Keratinocyte (primary cell): ENCODE measurements at regions not wholly inside any gene's neighbourhood (a gene's known extent, or its start where the extent isn't known, plus 50 kb on each side); places are given as distances from the start of the nearest gene placed in this dataset.

Experiments used
- DNase-seq: peaks from one replicate; pipeline ENCODE4 v3.0.0-alpha.2; 2011; ENCODE audit warnings: low read depth, missing footprints, low spot score
- FAIRE-seq: peaks from 2 replicates; lab custom pipeline; 2011; peaks lifted over from hg19 to GRCh38; lab: Jason Lieb, UNC
- H2AFZ ChIP-seq: 2 replicates; pipeline ENCODE4 v1.6.0; 2012; ENCODE audit warnings: low read length, control low read depth, inconsistent platforms; ENCODE audit not compliant: control insufficient read depth
- H3K27ac ChIP-seq: 2 replicates; pipeline ENCODE4 v1.5.1; 2011; ENCODE audit warnings: low read length; ENCODE audit not compliant: control insufficient read depth, insufficient read depth
- H3K27me3 ChIP-seq: 3 replicates; pipeline ENCODE4 v1.6.0; 2011; ENCODE audit warnings: low read length; ENCODE audit not compliant: control insufficient read depth, insufficient read depth; ENCODE audit errors: extremely low read depth
- H3K36me3 ChIP-seq, 2 experiments: 2 replicates in 1 of 2; 3 replicates in 1 of 2; pipeline ENCODE4 v1.5.1; 2011; ENCODE audit warnings: low read length in 2 of 2, mild to moderate bottlenecking in 1 of 2; ENCODE audit not compliant: control insufficient read depth in 2 of 2, insufficient read depth in 2 of 2; ENCODE audit errors: extremely low read depth in 1 of 2
- H3K4me1 ChIP-seq: 3 replicates; pipeline ENCODE4 v1.5.1; 2011; ENCODE audit warnings: low read length; ENCODE audit not compliant: control insufficient read depth, insufficient read depth; ENCODE audit errors: extremely low read depth
- H3K4me2 ChIP-seq: 3 replicates; pipeline ENCODE4 v1.6.0; 2011; ENCODE audit warnings: low read depth, low read length; ENCODE audit not compliant: control insufficient read depth, insufficient read depth; ENCODE audit errors: extremely low read depth
- H3K4me3 ChIP-seq, 3 experiments: fragments of 200-600 bp in 1 of 3; sonication (generic) in 1 of 3; 2 replicates in 2 of 3; 3 replicates in 1 of 3; pipeline ENCODE4 v1.5.1; 2011 to 2016; ENCODE audit warnings: low read length in 3 of 3, mild to moderate bottlenecking in 3 of 3, control low read depth in 2 of 3, inconsistent platforms in 1 of 3, low read depth in 1 of 3, mixed read lengths in 1 of 3, mixed run types in 1 of 3, moderate library complexity in 1 of 3; ENCODE audit not compliant: control insufficient read depth in 2 of 3, insufficient read depth in 2 of 3; ENCODE audit errors: extremely low read depth in 1 of 3
- H3K79me2 ChIP-seq: 2 replicates; pipeline ENCODE4 v1.6.0; 2012; ENCODE audit warnings: low read length; ENCODE audit not compliant: control insufficient read depth, insufficient read depth
- H3K9ac ChIP-seq: 3 replicates; pipeline ENCODE4 v1.6.0; 2011; ENCODE audit warnings: low read length; ENCODE audit not compliant: control insufficient read depth, insufficient read depth; ENCODE audit errors: extremely low read depth
- H3K9me1 ChIP-seq: 3 replicates; pipeline ENCODE4 v1.6.0; 2011; ENCODE audit warnings: low read length; ENCODE audit not compliant: control insufficient read depth, insufficient read depth; ENCODE audit errors: extremely low read depth
- H3K9me3 ChIP-seq: 2 replicates; pipeline ENCODE4 v1.5.1; 2012; ENCODE audit warnings: low read depth, low read length; ENCODE audit not compliant: control insufficient read depth
- H4K20me1 ChIP-seq: 3 replicates; pipeline ENCODE4 v1.6.0; 2011; ENCODE audit warnings: low read length; ENCODE audit not compliant: control insufficient read depth, insufficient read depth; ENCODE audit errors: extremely low read depth
- CTCF ChIP-seq, 3 experiments: IDR thresholded peaks in 1 of 3; conservative IDR thresholded peaks in 1 of 3; optimal IDR thresholded peaks in 1 of 3; 2 replicates in 2 of 3; 3 replicates in 1 of 3; pipeline versions ENCODE3 to v1.5.1; 2011; ENCODE audit warnings: low read length in 3 of 3, mild to moderate bottlenecking in 3 of 3, moderate library complexity in 2 of 3, control low read depth in 1 of 3, inconsistent platforms in 1 of 3; ENCODE audit not compliant: insufficient read depth in 2 of 3; ENCODE audit errors: extremely low read depth in 1 of 3
- EZH2 ChIP-seq: IDR thresholded peaks from one replicate; pipeline ENCODE4 v1.6.1; 2012; ENCODE audit warnings: inconsistent platforms, mild to moderate bottlenecking, low read length, moderate library complexity
- dilution Hi-C: fragments of 300-500 bp; cut with MboI; formaldehyde crosslinking; loops from one replicate; pipeline ENCODE4 v1.7.0; 2020; ENCODE audit warnings: low sequenced_read_pairs; ENCODE audit not compliant: extremely low pct_ligation_motif_present

GRCh38 chrX:20913760-20914159, 460.5 kb upstream of the CNKSR2 start:
- no peak overlapping the region for H3K4me3 ChIP-seq
- FAIRE-seq: no peak
- no peak for TF ChIP-seq CTCF (optimal IDR thresholded peaks at IDR 0.05 in 1 of 3, IDR thresholded peaks at IDR 0.05 in 1 of 3, conservative IDR thresholded peaks at IDR 0.05 in 1 of 3; ENCODE audit: extremely low read depth in 1 of 3, insufficient read depth in 2 of 3, low read length in 3 of 3)
- TF ChIP-seq EZH2: no peak
- H3K4me1 ChIP-seq: no peaks in the 10 kb centered on the region
- no peaks in the 10 kb centered on the region for H3K9me1 ChIP-seq
- H3K79me2 ChIP-seq: no peaks in the 10 kb centered on the region
- dilution Hi-C loops: no loop called here
- DNase-seq: no peak
- H3K36me3 ChIP-seq: no peaks in the 10 kb centered on the region
- H3K9ac ChIP-seq: no peak overlapping the region
- H3K9me3 ChIP-seq: no peaks in the 10 kb centered on the region
- H4K20me1 ChIP-seq: no peaks in the 10 kb centered on the region
- no peak overlapping the region for H3K4me2 ChIP-seq
- no peak overlapping the region for H2AFZ ChIP-seq
- no peaks in the 10 kb centered on the region for H3K27me3 ChIP-seq
- H3K27ac ChIP-seq: no peak overlapping the region

- H4K20me1 ChIP-seq: no peaks in the 10 kb centered on the region
- no peak overlapping the region for H3K27ac ChIP-seq
- TF ChIP-seq EZH2: no peak
- TF ChIP-seq CTCF (optimal IDR thresholded peaks at IDR 0.05 in 1 of 3, IDR thresholded peaks at IDR 0.05 in 1 of 3, conservative IDR thresholded peaks at IDR 0.05 in 1 of 3; ENCODE audit: extremely low read depth in 1 of 3, insufficient read depth in 2 of 3, low read length in 3 of 3): no peak
- no peaks in the 10 kb centered on the region for H3K4me1 ChIP-seq
- H3K27me3 ChIP-seq: no peaks in the 10 kb centered on the region
- dilution Hi-C loops: no loop called here
- H3K79me2 ChIP-seq: no peaks in the 10 kb centered on the region
- H3K36me3 ChIP-seq: no peaks in the 10 kb centered on the region
- H3K9me3 ChIP-seq: no peaks in the 10 kb centered on the region
- FAIRE-seq (no peak), DNase-seq (no peak)
- no peak overlapping the region for H2AFZ ChIP-seq
- H3K4me2 ChIP-seq: no peak overlapping the region
- H3K9me1 ChIP-seq: no peaks in the 10 kb centered on the region
- no peak overlapping the region for H3K9ac ChIP-seq
- no peak overlapping the region for H3K4me3 ChIP-seq
Measured at GRCh38 chrX:20906571-20906970, 467.6 kb upstream of the CNKSR2 start.
